ENCODE measurements at regions not wholly inside any gene's neighbourhood (a gene's known extent, or its start where the extent isn't known, plus 50 kb on each side); places are given as distances from the start of the nearest gene placed in this dataset.

DNA sequence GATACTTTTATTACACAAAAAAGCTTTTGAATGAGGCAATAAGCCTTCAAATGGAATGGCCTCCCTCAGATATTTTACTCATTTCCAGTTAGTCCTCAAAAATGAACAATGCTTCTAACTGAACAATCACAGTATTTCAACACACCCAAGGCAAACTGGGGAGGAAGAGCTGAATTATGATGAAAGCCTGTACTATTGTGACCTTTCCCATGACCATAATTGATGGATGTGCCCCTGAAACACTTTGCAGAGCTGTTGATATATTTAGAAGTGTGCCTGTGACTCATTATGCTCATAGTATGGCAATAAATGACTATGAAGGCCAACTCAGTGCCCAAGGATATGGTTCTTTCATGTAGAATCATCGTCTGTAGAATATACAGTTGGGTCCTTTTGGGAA, 248.1 kb downstream of the AHR start:
- no peak overlapping the region for H2AFZ ChIP-seq (ENCODE audit: low read length)
- no peaks in the 10 kb centered on the region for H4K20me1 ChIP-seq (ENCODE audit: insufficient read depth, low read length)
- no peak overlapping the region for H3K4me2 ChIP-seq (ENCODE audit: low read depth, low read length)
- no peak overlapping the region for H3K27ac ChIP-seq (ENCODE audit: extremely low read length, insufficient read depth, low read length)
- no peaks in the 10 kb centered on the region for H3K79me2 ChIP-seq (ENCODE audit: insufficient read depth, low read length)
- H3K4me1 ChIP-seq (ENCODE audit: insufficient read depth, low read length) = peaks cover 17% of the 10 kb centered on the region
- CTCF ChIA-PET (ENCODE audit: low intra/inter-chr PET ratio, low total read pairs) = no interaction called here
- intact Hi-C loops (cut with micrococcal nuclease; ENCODE audit: unreplicated experiment) (loop anchor here (10.0 kb wide), 1 partner anchor 98 kb away; no protein-coding TSS in a partner anchor), in situ Hi-C loops (cut with HindIII; ENCODE audit: extremely low pct_ligation_motif_present, low pct_unique_long_range_greater_than_20kb) (loop anchor here (25.0 kb wide), 1 partner anchor 609 kb away; no protein-coding TSS in a partner anchor)
- DNase-seq (ENCODE audit: low spot score) (no peak), ATAC-seq (no peak), FAIRE-seq (no peak)
- WGBS (ENCODE audit: low lambda C conversion rate) = 14% methylated on average over 1 of the region's 1 CpG
- BruUV-seq (replicated peaks) = no TSS peak
- no peak overlapping the region for H3K9ac ChIP-seq (ENCODE audit: insufficient read depth, low read depth, low read length)
- H3K9me3 ChIP-seq (ENCODE audit: low read length) = no peaks in the 10 kb centered on the region
- H3K4me3 ChIP-seq (replicated peaks in 1 of 3; ENCODE audit: insufficient read depth in 1 of 3, low read depth in 2 of 3, low read length in 3 of 3) = no peak overlapping the region
- POLR2A ChIA-PET = no interaction called here
- no peaks in the 10 kb centered on the region for H3K36me3 ChIP-seq (replicated peaks in 1 of 2; ENCODE audit: control insufficient read depth in 1 of 2, insufficient read depth in 2 of 2, low read length in 2 of 2)
- peak; percentile 66 for TF ChIP-seq FOSL2 (CRISPR knock-in tag; IDR thresholded peaks at IDR 0.05)
- no peak for TF ChIP-seq SOX13 (IDR thresholded peaks at IDR 0.05)
- TF ChIP-seq SOX13 (CRISPR knock-in tag; conservative IDR thresholded peaks at IDR 0.05 in 1 of 2, IDR thresholded peaks at IDR 0.05 in 1 of 2) = peak in 1 of 2 experiments; percentile 68; a peak in 2 of 4 replicates
- TF ChIP-seq, protein P1, sequence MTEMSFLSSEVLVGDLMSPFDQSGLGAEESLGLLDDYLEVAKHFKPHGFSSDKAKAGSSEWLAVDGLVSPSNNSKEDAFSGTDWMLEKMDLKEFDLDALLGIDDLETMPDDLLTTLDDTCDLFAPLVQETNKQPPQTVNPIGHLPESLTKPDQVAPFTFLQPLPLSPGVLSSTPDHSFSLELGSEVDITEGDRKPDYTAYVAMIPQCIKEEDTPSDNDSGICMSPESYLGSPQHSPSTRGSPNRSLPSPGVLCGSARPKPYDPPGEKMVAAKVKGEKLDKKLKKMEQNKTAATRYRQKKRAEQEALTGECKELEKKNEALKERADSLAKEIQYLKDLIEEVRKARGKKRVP (CRISPR knock-in tag; IDR thresholded peaks at IDR 0.05) = peak in 1 of 2 experiments; percentile 57; a peak in 2 of 4 replicates
- TF ChIP-seq CEBPB (IDR thresholded peaks at IDR 0.05; ENCODE audit: borderline replicate concordance, low read depth, low read length) = peak; percentile 58; the same call in 1 of the 2 replicates
- peak; percentile 69; the same call in 1 of the 2 replicates for TF ChIP-seq ZKSCAN1 (IDR thresholded peaks at IDR 0.05; ENCODE audit: low read length)
- TF ChIP-seq SOX6 (IDR thresholded peaks at IDR 0.05) = no peak
- peak; percentile 45; the same call in 1 of the 2 replicates for TF ChIP-seq SOX6 (CRISPR knock-in tag; IDR thresholded peaks at IDR 0.05)
- TF ChIP-seq ZNF446 (CRISPR knock-in tag; IDR thresholded peaks at IDR 0.05) = no peak
- TF ChIP-seq SMAD9 (CRISPR knock-in tag; IDR thresholded peaks at IDR 0.05) = no peak
- TF ChIP-seq XRCC5 (optimal IDR thresholded peaks at IDR 0.05; ENCODE audit: low read length) = no peak
- TF ChIP-seq GPN1 (CRISPR knock-in tag; IDR thresholded peaks at IDR 0.05; ENCODE audit: borderline replicate concordance) = no peak
- no peaks in the 10 kb centered on the region for H3K27me3 ChIP-seq (ENCODE audit: control insufficient read depth in 1 of 2, insufficient read depth in 2 of 2, low read length in 2 of 2)

Measured in HepG2 (cell line).